ENCODE measurements at regions not wholly inside any gene's neighbourhood (a gene's known extent, or its start where the extent isn't known, plus 50 kb on each side); places are given as distances from the start of the nearest gene placed in this dataset.

- no peaks in the 10 kb centered on the region for H3K27me3 ChIP-seq (ENCODE audit: insufficient read depth)
- H2AFZ ChIP-seq (ENCODE audit: low read depth): no peak overlapping the region
- ChIA-PET POLR2A (no interaction called here), CTCF (no interaction called here)
- no peak overlapping the region for H3K27ac ChIP-seq (ENCODE audit: low read depth in 2 of 2, low read length in 1 of 2)
- no peaks in the 10 kb centered on the region for H3K79me2 ChIP-seq (ENCODE audit: insufficient read depth)
- H3K9ac ChIP-seq: no peak overlapping the region
- WGBS (ENCODE audit: low lambda C conversion rate): 95% methylated on average over 1 of the region's 1 CpG
- H4K20me1 ChIP-seq (ENCODE audit: insufficient read depth): no peaks in the 10 kb centered on the region
- TF ChIP-seq GATA2 (CRISPR knock-in tag; IDR thresholded peaks at IDR 0.05) (no peak), EP300 (IDR thresholded peaks at IDR 0.05; ENCODE audit: borderline replicate concordance in 1 of 2, low read depth in 1 of 2, low read length in 1 of 2) (no peak), YY1 (IDR thresholded peaks at IDR 0.05; ENCODE audit: low read depth) (no peak)
- no peak overlapping the region for H3K4me2 ChIP-seq
- no peak for DNase-seq
- no peaks in the 10 kb centered on the region for H3K9me2 ChIP-seq
- H3K36me3 ChIP-seq (replicated peaks in 1 of 2; ENCODE audit: control insufficient read depth in 1 of 2, insufficient read depth in 2 of 2, low read length in 1 of 2): no peaks in the 10 kb centered on the region
- no peak overlapping the region for H3K4me3 ChIP-seq (ENCODE audit: low read depth in 2 of 2, low read length in 1 of 2)
- no peaks in the 10 kb centered on the region for H3K9me3 ChIP-seq
- H3K4me1 ChIP-seq (ENCODE audit: control insufficient read depth in 1 of 2, insufficient read depth in 2 of 2, low read depth in 1 of 2, low read length in 1 of 2): no peaks in the 10 kb centered on the region; a peak in 1 of 4 replicates
- no peaks in the 10 kb centered on the region for H3F3A ChIP-seq (replicated peaks; ENCODE audit: insufficient read depth)
These were observed 613.3 kb downstream of the XIRP2 start for GRCh38 chr2:167501618-167502017.

- Histone ChIP-seq H3F3A (replicated peaks; ENCODE audit: insufficient read depth) (no peaks in the 10 kb centered on the region), H3K9me3 (no peaks in the 10 kb centered on the region), H3K4me1 (ENCODE audit: control insufficient read depth in 1 of 2, insufficient read depth in 2 of 2, low read depth in 1 of 2, low read length in 1 of 2) (no peaks in the 10 kb centered on the region), H3K9me2 (no peaks in the 10 kb centered on the region), H3K4me3 (ENCODE audit: low read depth in 2 of 2, low read length in 1 of 2) (no peak overlapping the region), H3K27me3 (ENCODE audit: insufficient read depth) (no peaks in the 10 kb centered on the region), H2AFZ (ENCODE audit: low read depth) (no peak overlapping the region), H3K9ac (no peak overlapping the region), H3K36me3 (replicated peaks in 1 of 2; ENCODE audit: control insufficient read depth in 1 of 2, insufficient read depth in 2 of 2, low read length in 1 of 2) (no peaks in the 10 kb centered on the region), H3K79me2 (ENCODE audit: insufficient read depth) (no peaks in the 10 kb centered on the region), H4K20me1 (ENCODE audit: insufficient read depth) (no peaks in the 10 kb centered on the region), H3K4me2 (no peak overlapping the region), H3K27ac (ENCODE audit: low read depth in 2 of 2, low read length in 1 of 2) (no peak overlapping the region)
- CTCF ChIA-PET: no interaction called here
- DNase-seq: no peak
- POLR2A ChIA-PET: no interaction called here
- TF ChIP-seq YY1 (IDR thresholded peaks at IDR 0.05; ENCODE audit: low read depth) (no peak), RCOR1 (IDR thresholded peaks at IDR 0.05; ENCODE audit: low read length) (no peak), EZH2phosphoT487 (IDR thresholded peaks at IDR 0.05; ENCODE audit: borderline replicate concordance, low read depth) (no peak), MXI1 (IDR thresholded peaks at IDR 0.05; ENCODE audit: low read depth, low read length) (no peak)
These were observed 605.6 kb downstream of the XIRP2 start for GRCh38 chr2:167493862-167494261.

- TF ChIP-seq TEAD4 (IDR thresholded peaks at IDR 0.05; ENCODE audit: borderline replicate concordance, insufficient read depth): no peak
- TF ChIP-seq SIN3A (IDR thresholded peaks at IDR 0.05; ENCODE audit: borderline replicate concordance, low read depth, low read length): no peak
- no peak for TF ChIP-seq TCF12 (IDR thresholded peaks at IDR 0.05)
- TF ChIP-seq MXI1 (IDR thresholded peaks at IDR 0.05; ENCODE audit: low read depth, low read length): no peak
- TF ChIP-seq GABPA (IDR thresholded peaks at IDR 0.05; ENCODE audit: low read depth): no peak
- TF ChIP-seq RCOR1 (IDR thresholded peaks at IDR 0.05; ENCODE audit: low read length): no peak
- TF ChIP-seq REST (IDR thresholded peaks at IDR 0.05; ENCODE audit: low read depth, low read length): no peak
- no peak for TF ChIP-seq PBX3 (IDR thresholded peaks at IDR 0.05)
- TF ChIP-seq GATA2 (CRISPR knock-in tag; IDR thresholded peaks at IDR 0.05): no peak
- no peak for TF ChIP-seq FOXJ3 (CRISPR knock-in tag; IDR thresholded peaks at IDR 0.05)
- no peak for TF ChIP-seq YY1 (IDR thresholded peaks at IDR 0.05; ENCODE audit: low read depth)
- no peak for TF ChIP-seq JUND (IDR thresholded peaks at IDR 0.05)
- ChIA-PET POLR2A (no interaction called here), CTCF (no interaction called here)
- DNase-seq: no peak
- Histone ChIP-seq H4K20me1 (ENCODE audit: insufficient read depth) (no peaks in the 10 kb centered on the region), H2AFZ (ENCODE audit: low read depth) (no peak overlapping the region), H3K9me3 (no peaks in the 10 kb centered on the region), H3K9me2 (no peaks in the 10 kb centered on the region), H3K4me2 (no peak overlapping the region), H3K79me2 (ENCODE audit: insufficient read depth) (no peaks in the 10 kb centered on the region), H3K27ac (ENCODE audit: low read depth in 2 of 2, low read length in 1 of 2) (no peak overlapping the region), H3K4me3 (ENCODE audit: low read depth in 2 of 2, low read length in 1 of 2) (no peak overlapping the region), H3F3A (replicated peaks; ENCODE audit: insufficient read depth) (no peaks in the 10 kb centered on the region), H3K27me3 (ENCODE audit: insufficient read depth) (no peaks in the 10 kb centered on the region), H3K4me1 (ENCODE audit: control insufficient read depth in 1 of 2, insufficient read depth in 2 of 2, low read depth in 1 of 2, low read length in 1 of 2) (no peaks in the 10 kb centered on the region), H3K9ac (no peak overlapping the region), H3K36me3 (replicated peaks in 1 of 2; ENCODE audit: control insufficient read depth in 1 of 2, insufficient read depth in 2 of 2, low read length in 1 of 2) (no peaks in the 10 kb centered on the region)
These were observed 604.2 kb downstream of the XIRP2 start for GRCh38 chr2:167492486-167492885.

Data from SK-N-SH (cell line).